Duodenal mucosa (tissue), 2 donors: ENCODE measurements at regions not wholly inside any gene's neighbourhood (a gene's known extent, or its start where the extent isn't known, plus 50 kb on each side); places are given as distances from the start of the nearest gene placed in this dataset.
"Not testable (repeated sequence)": the region's sequence is repeated elsewhere in the genome, so short reads cannot be mapped to it uniquely, and the experiment has no call there.

Experiments
- H3K27ac ChIP-seq: one replicate; pipeline ENCODE4 v1.7.0; 2013; ENCODE audit warnings: low read depth, low read length
- H3K27me3 ChIP-seq, 2 donors: one replicate each; pipeline ENCODE4 v1.7.0; 2013; ENCODE audit warnings: low read length in 2 of 2, control low read depth in 1 of 2; ENCODE audit not compliant: insufficient read depth in 2 of 2, control insufficient read depth in 1 of 2
- H3K36me3 ChIP-seq, 2 donors: one replicate each; pipeline ENCODE4 v1.7.0; 2013; ENCODE audit warnings: low read length in 2 of 2, control low read depth in 1 of 2; ENCODE audit not compliant: insufficient read depth in 2 of 2, control insufficient read depth in 1 of 2
- H3K4me1 ChIP-seq, 2 donors: one replicate each; pipeline ENCODE4 v1.7.0; 2013; ENCODE audit warnings: low read length in 2 of 2, control low read depth in 1 of 2; ENCODE audit not compliant: insufficient read depth in 2 of 2, control insufficient read depth in 1 of 2
- H3K4me3 ChIP-seq, 2 donors: one replicate each; pipeline ENCODE4 v1.7.0; 2013; ENCODE audit warnings: low read length in 2 of 2, low read depth in 1 of 2
- H3K9ac ChIP-seq, 2 donors: one replicate each; pipeline ENCODE4 v1.7.0; 2013; ENCODE audit warnings: low read length in 2 of 2, low read depth in 1 of 2
- H3K9me3 ChIP-seq, 2 donors: one replicate each; pipeline ENCODE4 v1.7.0; 2013; ENCODE audit warnings: low read length in 2 of 2, control low read depth in 1 of 2; ENCODE audit not compliant: control insufficient read depth in 1 of 2

- no peak overlapping the region for H3K27ac ChIP-seq
- no peaks in the 10 kb centered on the region for H3K27me3 ChIP-seq
- H3K4me1 ChIP-seq: no peaks in the 10 kb centered on the region
- H3K9ac ChIP-seq: no peak overlapping the region
- peaks cover 3 to 6% of the 10 kb centered on the region in 2 donors for H3K9me3 ChIP-seq
- H3K4me3 ChIP-seq: no peak overlapping the region
- H3K36me3 ChIP-seq: no peaks in the 10 kb centered on the region
Observed at GRCh38 chr13:83702021-83702420, 180.3 kb downstream of the SLITRK1 start.

GRCh38 chr13:83692800-83693199, 189.5 kb downstream of the SLITRK1 start:
- H3K36me3 ChIP-seq: no peaks in the 10 kb centered on the region
- no peak overlapping the region for H3K4me3 ChIP-seq
- no peaks in the 10 kb centered on the region for H3K27me3 ChIP-seq
- no peaks in the 10 kb centered on the region for H3K4me1 ChIP-seq
- H3K9ac ChIP-seq: no peak overlapping the region
- peaks cover 6 to 15% of the 10 kb centered on the region in 2 donors for H3K9me3 ChIP-seq
- H3K27ac ChIP-seq: no peak overlapping the region

GRCh38 chr13:83691966-83692365, 190.3 kb downstream of the SLITRK1 start:
- Histone ChIP-seq H3K4me1 (no peaks in the 10 kb centered on the region), H3K9ac (no peak overlapping the region), H3K4me3 (no peak overlapping the region), H3K27ac (no peak overlapping the region), H3K9me3 (peaks cover 6 to 19% of the 10 kb centered on the region in 2 donors), H3K27me3 (no peaks in the 10 kb centered on the region), H3K36me3 (no peaks in the 10 kb centered on the region)

GRCh38 chr13:83681547-83681946, 200.7 kb downstream of the SLITRK1 start:
- Histone ChIP-seq H3K4me1 (no peaks in the 10 kb centered on the region), H3K27ac (no peak overlapping the region), H3K9me3 (peaks cover 0 to 4% of the 10 kb centered on the region in 2 donors), H3K4me3 (no peak overlapping the region), H3K9ac (no peak overlapping the region), H3K36me3 (no peaks in the 10 kb centered on the region), H3K27me3 (no peaks in the 10 kb centered on the region)

- Histone ChIP-seq H3K4me3 (no peak overlapping the region), H3K9ac (no peak overlapping the region), H3K27me3 (no peaks in the 10 kb centered on the region), H3K27ac (no peak overlapping the region), H3K36me3 (no peaks in the 10 kb centered on the region), H3K9me3 (peaks cover 0 to 5% of the 10 kb centered on the region in 2 donors), H3K4me1 (no peaks in the 10 kb centered on the region)
Observed at GRCh38 chr13:83677985-83678384, 204.3 kb downstream of the SLITRK1 start.

GRCh38 chr13:83672612-83673011, 209.7 kb downstream of the SLITRK1 start:
- Histone ChIP-seq H3K9ac (no peak overlapping the region), H3K9me3 (peaks cover 8 to 12% of the 10 kb centered on the region in 2 donors), H3K27ac (no peak overlapping the region), H3K36me3 (no peaks in the 10 kb centered on the region), H3K4me3 (no peak overlapping the region), H3K27me3 (no peaks in the 10 kb centered on the region), H3K4me1 (no peaks in the 10 kb centered on the region)

GRCh38 chr13:83667606-83668005, 214.7 kb downstream of the SLITRK1 start:
- Histone ChIP-seq H3K9ac (no peak overlapping the region), H3K36me3 (no peaks in the 10 kb centered on the region), H3K4me3 (no peak overlapping the region), H3K9me3 (peaks cover 3 to 20% of the 10 kb centered on the region in 2 donors), H3K4me1 (no peaks in the 10 kb centered on the region), H3K27ac (no peak overlapping the region), H3K27me3 (no peaks in the 10 kb centered on the region)

GRCh38 chr13:83666141-83666540, 216.1 kb downstream of the SLITRK1 start:
- no peak overlapping the region for H3K9ac ChIP-seq
- H3K4me3 ChIP-seq: no peak overlapping the region
- H3K27ac ChIP-seq: no peak overlapping the region
- H3K4me1 ChIP-seq: no peaks in the 10 kb centered on the region
- no peaks in the 10 kb centered on the region for H3K27me3 ChIP-seq
- peaks cover 5 to 12% of the 10 kb centered on the region in 2 donors for H3K9me3 ChIP-seq
- no peaks in the 10 kb centered on the region for H3K36me3 ChIP-seq

- H3K9ac ChIP-seq: no peak overlapping the region
Observed at GRCh38 chr13:83657281-83657680, 225.0 kb downstream of the SLITRK1 start.

GRCh38 chr13:83642617-83643016, 239.7 kb downstream of the SLITRK1 start:
- not testable (repeated sequence) for H3K36me3 ChIP-seq, H3K9ac ChIP-seq, H3K4me3 ChIP-seq, H3K4me1 ChIP-seq, H3K27ac ChIP-seq, H3K27me3 ChIP-seq
- peaks cover 3 to 14% of the 10 kb centered on the region in 2 donors for H3K9me3 ChIP-seq

More at GRCh38 chr13:83657281-83657680, 225.0 kb downstream of the SLITRK1 start:
- H3K4me3 ChIP-seq: no peak overlapping the region
- peaks cover 3 to 11% of the 10 kb centered on the region in 2 donors for H3K9me3 ChIP-seq
- no peaks in the 10 kb centered on the region for H3K4me1 ChIP-seq
- H3K36me3 ChIP-seq: no peaks in the 10 kb centered on the region
- no peak overlapping the region for H3K27ac ChIP-seq
- no peaks in the 10 kb centered on the region for H3K27me3 ChIP-seq

GRCh38 chr13:83634601-83635000, 247.7 kb downstream of the SLITRK1 start:
- Histone ChIP-seq H3K9ac (no peak overlapping the region), H3K4me3 (no peak overlapping the region), H3K4me1 (no peaks in the 10 kb centered on the region), H3K9me3 (peaks cover 4 to 17% of the 10 kb centered on the region in 2 donors), H3K27ac (no peak overlapping the region), H3K27me3 (no peaks in the 10 kb centered on the region), H3K36me3 (no peaks in the 10 kb centered on the region)
